ENCODE measurements at regions not wholly inside any gene's neighbourhood (a gene's known extent, or its start where the extent isn't known, plus 50 kb on each side); places are given as distances from the start of the nearest gene placed in this dataset.
A peak's percentile ranks its signal among the peaks of the same experiment; 100 is the strongest.

GRCh38 chr10:58013406-58013805 is 254.3 kb downstream of the IPMK start:
- no peak for DNase-seq (ENCODE audit: low spot score)

DNA sequence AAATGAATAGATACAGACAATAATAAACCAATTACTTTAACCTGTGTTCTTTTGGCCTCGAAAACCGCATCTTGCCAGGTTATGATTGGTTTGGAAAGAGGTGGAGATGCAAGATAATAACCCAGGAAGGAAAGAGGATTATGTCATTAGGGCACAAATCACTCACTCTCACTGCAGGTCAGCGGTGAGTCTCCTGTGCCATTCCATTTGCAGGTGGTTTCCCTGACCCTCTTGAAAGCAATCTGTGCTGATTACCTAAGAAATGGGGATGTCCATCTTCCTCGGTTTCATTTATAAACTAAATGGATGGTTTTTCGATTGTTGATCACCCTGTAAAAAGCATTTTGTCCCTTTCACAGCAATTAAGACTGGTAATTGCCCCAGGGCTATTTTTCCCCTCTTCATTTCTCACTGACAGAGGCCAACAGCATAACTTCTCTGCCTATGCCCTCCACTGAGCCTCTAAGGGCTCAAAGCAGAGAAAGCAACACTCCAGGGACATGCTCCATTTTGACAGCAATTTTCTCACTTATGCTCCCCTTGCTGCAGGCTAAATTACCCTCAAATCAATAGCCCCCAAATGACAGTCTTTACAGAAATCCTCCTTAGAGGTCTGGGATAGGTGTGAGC is 257.5 kb downstream of the IPMK start:
- no peak for DNase-seq (ENCODE audit: low spot score)

DNA sequence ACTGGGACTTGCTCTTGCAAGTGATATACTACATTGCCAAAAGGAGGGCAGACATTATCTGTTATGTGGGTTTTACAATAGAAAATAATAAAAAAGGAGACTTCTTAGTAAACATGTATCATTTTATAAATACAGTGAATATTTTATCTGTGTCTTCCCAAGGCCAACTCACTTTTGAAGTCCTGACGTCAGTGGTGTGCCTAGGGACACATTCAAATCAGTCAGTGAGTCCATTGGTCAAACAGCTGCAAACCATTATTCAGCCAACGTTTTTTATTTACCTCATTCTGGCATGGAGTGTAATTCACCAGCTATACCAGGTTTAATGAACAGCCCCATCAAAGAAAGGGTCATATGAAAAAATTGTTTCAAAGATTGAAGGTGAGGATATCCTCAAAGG is 263.7 kb downstream of the IPMK start:
- no peak for DNase-seq (ENCODE audit: low spot score)

DNA sequence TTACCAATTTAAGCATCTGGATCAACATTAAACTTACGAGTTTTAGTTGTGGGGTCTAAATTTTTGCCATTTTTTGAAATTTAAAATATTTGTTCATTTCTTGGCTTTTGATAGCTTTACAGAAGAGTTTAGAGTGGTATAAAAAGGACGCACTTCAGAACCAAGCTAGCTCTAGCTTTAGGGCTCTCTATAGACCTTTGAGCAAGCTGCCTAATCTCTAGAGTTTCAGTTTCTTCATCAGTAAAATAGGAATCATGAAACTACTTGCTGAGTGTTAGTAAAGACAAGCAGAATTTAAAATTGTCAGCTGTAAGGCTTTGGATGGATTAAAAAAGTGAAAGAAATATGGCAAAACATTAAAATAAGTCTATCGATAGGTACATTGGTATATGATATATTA is 266.5 kb downstream of the IPMK start:
- DNase-seq (ENCODE audit: low spot score): no peak

DNA sequence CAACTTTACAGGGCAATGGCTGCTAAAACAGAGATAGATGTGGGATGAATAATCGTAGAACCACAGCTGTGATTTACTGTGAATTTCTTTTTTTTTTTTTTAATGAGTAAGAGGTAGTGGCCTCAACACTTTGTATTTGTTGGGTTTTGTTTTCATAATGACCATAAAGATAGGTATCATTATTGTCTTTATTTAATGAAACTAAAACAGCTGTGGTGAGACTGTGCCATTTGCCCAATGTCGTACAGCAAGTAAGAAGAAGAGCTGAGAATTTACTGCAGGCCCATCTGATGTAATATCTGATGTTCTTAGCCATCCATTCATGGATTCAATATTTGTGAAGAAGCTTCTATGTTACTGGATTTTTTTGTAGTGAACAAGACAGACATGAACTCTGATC is 271.2 kb downstream of the IPMK start:
- no peak for DNase-seq (ENCODE audit: low spot score)

DNA sequence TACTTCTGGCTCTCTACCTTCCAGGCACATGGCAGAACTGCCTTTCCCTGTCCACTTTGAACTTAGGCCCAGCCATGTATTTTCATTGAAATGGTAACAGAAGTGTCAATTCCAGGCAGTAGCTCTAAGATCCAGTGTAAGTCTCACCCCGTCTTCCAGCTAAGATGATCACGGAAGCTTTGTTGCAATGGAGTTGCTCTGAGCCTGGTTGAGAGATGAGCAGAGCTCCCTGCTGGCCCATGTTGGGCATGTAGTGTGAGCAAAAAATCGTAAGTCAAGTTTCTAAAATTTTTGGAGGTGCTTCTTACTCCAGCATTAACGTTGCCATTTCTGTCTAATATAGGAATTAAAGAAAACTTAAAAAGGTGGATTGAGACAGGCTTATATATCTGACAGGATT is 274.4 kb downstream of the IPMK start:
- no peak for DNase-seq (ENCODE audit: low spot score)

DNA sequence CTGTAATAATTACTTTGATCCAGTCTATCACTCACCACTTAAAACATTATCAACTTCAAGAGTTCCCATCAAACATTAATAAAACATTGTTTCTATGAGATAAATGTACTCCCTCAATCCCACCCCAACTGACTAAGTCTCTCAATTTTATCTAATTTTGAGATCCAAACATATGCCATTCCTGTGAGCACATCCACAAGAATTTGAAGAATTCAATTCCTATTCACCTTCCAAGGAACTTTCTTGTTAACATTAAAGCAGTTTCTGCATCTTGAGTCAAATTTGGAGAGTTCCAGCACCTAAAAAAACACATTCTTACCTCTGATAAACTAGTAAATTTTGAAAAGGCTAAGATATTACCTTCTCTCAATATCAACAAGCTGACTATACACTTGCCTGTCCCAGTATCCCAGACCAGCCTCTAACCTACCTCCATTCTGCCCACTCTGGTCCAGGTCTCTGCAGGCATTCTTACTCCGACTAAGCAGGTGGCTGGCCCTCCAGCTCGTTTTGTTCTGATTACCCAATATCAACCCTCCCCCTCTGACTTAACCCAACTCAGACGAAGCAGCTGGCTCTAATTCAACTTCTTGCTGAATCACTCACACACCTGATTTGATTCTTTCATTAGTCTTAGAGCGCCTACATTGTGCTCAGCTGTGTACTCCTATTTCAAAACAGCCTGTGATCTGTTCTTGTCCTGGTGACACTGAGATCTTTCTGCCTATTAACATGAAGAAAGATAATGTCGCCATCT is 275.2 kb downstream of the IPMK start:
- DNase-seq (ENCODE audit: low spot score): peak; percentile 79

DNA sequence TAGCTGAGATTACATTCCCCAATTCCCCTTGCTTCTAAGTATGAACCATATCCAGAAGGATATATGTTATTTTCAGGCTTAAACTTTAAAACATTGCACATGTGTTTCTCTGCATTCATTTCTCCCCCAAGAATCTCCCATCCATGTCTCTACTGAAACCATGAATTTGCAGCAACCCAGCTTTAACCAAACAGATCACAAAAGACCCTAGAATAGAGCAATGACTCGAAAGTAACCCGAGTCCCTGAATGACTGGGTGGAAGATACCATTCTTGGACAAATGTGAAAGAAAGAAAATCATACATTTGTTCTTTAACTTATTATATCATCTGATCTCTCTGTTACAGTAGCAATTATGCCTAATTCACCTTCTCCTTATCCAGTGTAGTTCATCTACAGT is 278.7 kb downstream of the IPMK start:
- DNase-seq (ENCODE audit: low spot score): no peak

DNA sequence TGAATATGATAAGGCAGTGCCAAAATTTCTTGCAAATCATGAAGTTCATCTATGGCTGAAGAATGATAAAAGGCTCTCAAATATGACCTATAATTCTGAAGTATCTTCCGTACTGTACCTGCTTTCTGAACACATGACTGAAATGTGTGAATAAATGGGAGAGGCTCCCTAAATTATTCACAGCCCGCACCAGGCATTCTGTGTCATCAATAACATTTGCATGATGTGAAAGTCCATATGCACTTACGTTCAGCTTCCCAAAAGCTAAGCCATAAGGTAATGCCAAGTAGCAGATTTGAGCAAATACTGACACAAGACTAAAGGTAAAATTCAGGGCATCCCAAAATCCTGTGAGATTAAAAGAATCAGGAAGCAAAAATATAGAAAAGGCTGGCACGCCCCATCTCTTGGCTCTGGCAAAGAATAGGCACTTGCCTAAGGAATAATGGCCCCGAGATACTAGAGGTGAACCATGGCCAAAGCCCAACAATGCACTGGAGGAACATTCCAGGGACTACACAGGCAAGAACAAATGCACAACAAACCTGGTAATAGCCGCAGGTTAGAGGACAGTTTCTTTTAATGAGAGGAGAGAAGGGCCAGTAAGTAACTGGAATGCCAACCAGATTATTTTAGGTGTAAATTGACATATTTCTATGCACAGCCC is 280.5 kb downstream of the IPMK start:
- DNase-seq (ENCODE audit: low spot score): no peak

- DNase-seq (ENCODE audit: low spot score): no peak
Measured at GRCh38 chr10:57986422-57986821, 281.3 kb downstream of the IPMK start.

DNA sequence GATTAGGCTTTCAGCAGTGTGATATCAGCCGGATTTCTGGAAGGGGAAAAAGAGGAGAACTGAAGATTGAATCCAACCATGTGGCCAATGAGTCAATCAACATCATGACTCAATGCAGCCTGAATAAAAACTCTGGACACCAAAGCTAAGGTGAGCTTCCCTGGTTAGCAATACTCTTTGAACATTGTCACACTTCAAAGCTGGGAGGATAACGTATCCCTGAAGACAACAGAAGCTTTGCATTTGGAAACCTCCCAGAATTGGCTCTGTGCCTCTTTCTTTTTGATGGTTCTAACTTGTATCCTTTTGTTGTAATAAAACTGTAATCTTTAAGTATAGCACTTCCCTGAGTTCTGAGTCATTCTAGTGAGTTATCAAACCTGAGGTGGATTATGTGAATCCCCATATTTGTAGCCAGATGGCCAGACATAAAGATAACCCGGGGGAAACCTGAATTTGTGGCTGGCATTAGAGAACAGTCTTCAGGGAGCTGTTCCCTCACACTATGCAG is 284.4 kb downstream of the IPMK start:
- DNase-seq (ENCODE audit: low spot score): peak; percentile 75

GRCh38 chr10:57982091-57982490 is 285.6 kb downstream of the IPMK start:
- no peak for DNase-seq (ENCODE audit: low spot score)

DNA sequence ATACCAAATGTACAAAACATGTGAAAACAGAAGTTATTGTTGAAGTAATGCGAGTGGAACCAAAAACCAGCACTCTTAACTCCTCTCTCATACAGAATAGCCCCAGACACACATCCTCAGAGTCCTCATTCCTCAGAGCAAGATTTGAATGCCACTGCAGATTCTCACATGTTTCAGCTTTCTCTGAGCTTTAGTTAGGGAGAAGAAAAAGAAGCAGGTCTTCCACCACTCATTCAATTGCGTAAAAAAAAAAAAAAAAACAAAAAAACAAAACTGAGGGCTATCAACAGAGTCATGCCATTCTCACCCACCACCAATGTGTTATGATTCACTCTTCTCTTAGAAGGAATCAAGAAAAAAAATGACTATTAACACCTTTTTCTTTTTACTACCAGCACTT is 287.7 kb downstream of the IPMK start:
- DNase-seq (ENCODE audit: low spot score): no peak

DNA sequence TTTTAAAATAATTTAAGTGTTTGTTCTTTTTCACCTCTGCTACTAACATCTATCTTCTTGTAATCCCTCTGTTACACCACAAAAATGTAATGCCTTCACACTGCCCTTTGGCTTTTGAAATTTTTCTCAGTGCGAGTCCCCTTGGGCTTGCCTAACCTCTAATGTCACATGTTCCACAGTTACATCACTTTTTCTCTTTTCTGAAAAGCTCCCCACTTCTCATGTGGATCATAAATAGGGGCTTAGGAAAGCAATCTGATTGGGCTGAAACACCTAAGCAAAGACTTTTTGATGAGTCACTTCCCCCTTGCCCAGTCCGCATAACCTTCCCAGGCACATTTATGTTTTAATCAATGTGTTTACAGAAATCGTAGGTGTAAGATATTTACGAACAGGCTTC is 288.2 kb downstream of the IPMK start:
- DNase-seq (ENCODE audit: low spot score): no peak

GRCh38 chr10:57977262-57977661 is 290.4 kb downstream of the IPMK start:
- no peak for DNase-seq (ENCODE audit: low spot score)

- peak; percentile 62 for DNase-seq (ENCODE audit: low spot score)
Measured at GRCh38 chr10:57973451-57973850, 294.2 kb downstream of the IPMK start.

GRCh38 chr10:57972783-57973182 is 294.9 kb downstream of the IPMK start:
- no peak for DNase-seq (ENCODE audit: low spot score)

- no peak for DNase-seq (ENCODE audit: low spot score)
Measured at GRCh38 chr10:57968328-57969016, 299.2 kb downstream of the IPMK start.

DNA sequence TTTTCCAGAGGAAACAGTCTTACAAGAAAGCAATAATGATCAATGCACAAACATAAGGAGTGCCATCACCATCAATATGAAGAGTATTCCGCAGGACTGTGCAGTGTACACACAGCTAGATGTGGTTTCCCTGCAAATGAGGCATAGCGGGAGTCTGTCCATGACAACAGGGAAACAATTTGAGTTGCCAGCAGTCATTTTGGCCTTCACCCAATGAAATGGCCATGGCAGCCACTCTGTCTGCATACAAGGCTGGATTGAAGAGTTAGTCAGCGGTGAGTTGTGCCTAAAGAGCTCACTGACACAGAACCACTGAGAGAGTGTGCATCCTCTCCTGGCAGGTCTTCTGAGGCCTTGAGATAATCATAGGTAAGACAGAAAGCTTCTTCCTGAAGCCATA is 303.3 kb downstream of the IPMK start:
- DNase-seq (ENCODE audit: low spot score): peak; percentile 97

- no peak for DNase-seq (ENCODE audit: low spot score)
Measured at GRCh38 chr10:57963546-57963945, 304.1 kb downstream of the IPMK start.

DNA sequence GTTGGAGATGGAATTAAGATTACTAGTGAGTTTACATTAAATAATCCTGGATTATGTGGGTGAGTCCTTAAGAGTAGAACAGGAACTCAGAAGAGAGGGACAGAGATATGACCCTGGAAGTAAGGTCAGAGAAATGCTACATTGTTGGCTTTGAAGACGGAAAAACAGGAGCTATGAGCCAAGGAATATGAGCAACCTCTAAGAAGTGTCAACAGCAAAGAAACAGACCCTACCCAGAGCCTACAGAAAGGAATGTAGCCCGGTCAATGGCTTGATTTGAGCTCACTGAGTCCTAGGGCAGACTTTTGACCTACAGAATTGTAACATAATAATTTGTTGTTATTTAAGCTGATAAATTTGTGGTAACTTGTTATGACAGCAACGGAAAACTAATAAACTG is 304.9 kb downstream of the IPMK start:
- DNase-seq (ENCODE audit: low spot score): no peak

GRCh38 chr10:57961487-57961886 is 306.2 kb downstream of the IPMK start:
- no peak for DNase-seq (ENCODE audit: low spot score)

- DNase-seq (ENCODE audit: low spot score): peak; percentile 71
Measured at GRCh38 chr10:57960406-57960805, 307.3 kb downstream of the IPMK start.

Data from kidney tubule cell (primary cell).